Neural cell (in vitro differentiated cells): ENCODE measurements at regions not wholly inside any gene's neighbourhood (a gene's known extent, or its start where the extent isn't known, plus 50 kb on each side); places are given as distances from the start of the nearest gene placed in this dataset.

Experiments
- H2AFZ ChIP-seq: fragments of 200-600, 300-800 bp; sonication (generic), shearing (Covaris generic); 2 replicates; pipeline ENCODE4 v1.6.0; 2014; ENCODE audit warnings: low read depth, mild to moderate bottlenecking, antibody characterized with exemption, low read length, moderate library complexity
- H3F3A ChIP-seq: fragments of 200-600 bp; shearing (Covaris generic); 2 replicates; pipeline ENCODE4 v1.6.1; 2016; ENCODE audit warnings: mild to moderate bottlenecking, moderate library complexity, mixed read lengths, antibody characterized with exemption, low read length; ENCODE audit not compliant: insufficient read depth, poor library complexity, severe bottlenecking
- H3K27ac ChIP-seq: fragments of 200-600, 300-800 bp; sonication (generic), shearing (Covaris generic); 2 replicates; pipeline ENCODE4 v1.5.1; 2014; ENCODE audit warnings: mild to moderate bottlenecking, low read length, moderate library complexity
- H3K27me3 ChIP-seq: fragments of 300-800, 200-600 bp; sonication (generic), shearing (Covaris generic); 2 replicates; pipeline ENCODE4 v1.6.0; 2014; ENCODE audit warnings: mild to moderate bottlenecking, low read depth, low read length, moderate library complexity; ENCODE audit not compliant: insufficient read depth
- H3K36me3 ChIP-seq: fragments of 300-800, 200-600 bp; sonication (generic), shearing (Covaris generic); 2 replicates; pipeline ENCODE4 v1.5.1; 2014; ENCODE audit warnings: mild to moderate bottlenecking, antibody characterized with exemption, low read length, moderate library complexity; ENCODE audit not compliant: insufficient read depth
- H3K4me2 ChIP-seq: fragments of 300-800, 200-600 bp; sonication (generic), shearing (Covaris generic); 2 replicates; pipeline ENCODE4 v1.6.0; 2014; ENCODE audit warnings: mild to moderate bottlenecking, low read length
- H3K4me3 ChIP-seq: fragments of 300-800, 200-600 bp; sonication (generic), shearing (Covaris generic); 2 replicates; pipeline ENCODE4 v1.5.1; 2014; ENCODE audit warnings: mild to moderate bottlenecking, low read length, moderate library complexity
- H3K79me2 ChIP-seq: fragments of 200-600 bp; shearing (Covaris generic); replicated peaks from 2 replicates; pipeline ENCODE4 v1.6.0; 2014; ENCODE audit warnings: mild to moderate bottlenecking, low read length, moderate library complexity; ENCODE audit not compliant: insufficient read depth
- H3K9ac ChIP-seq: fragments of 300-800, 200-600 bp; sonication (generic), shearing (Covaris generic); 2 replicates; pipeline ENCODE4 v1.6.1; 2016; ENCODE audit warnings: mild to moderate bottlenecking, low read length, mixed read lengths
- H3K9me2 ChIP-seq: fragments of 200-600 bp; shearing (Covaris generic); 2 replicates; pipeline ENCODE4 v1.6.1; 2016; ENCODE audit warnings: mild to moderate bottlenecking, low read length, mixed read lengths; ENCODE audit not compliant: insufficient read depth
- H3K9me3 ChIP-seq: fragments of 200-600, 300-800 bp; sonication (generic), shearing (Covaris generic); 2 replicates; pipeline ENCODE4 v1.6.1; 2016; ENCODE audit warnings: mild to moderate bottlenecking, mixed run types, low read length, moderate library complexity, mixed read lengths
- H4K20me1 ChIP-seq: fragments of 200-600 bp; shearing (Covaris generic); 2 replicates; pipeline ENCODE4 v1.6.1; 2016; ENCODE audit warnings: mild to moderate bottlenecking, mixed run types; ENCODE audit not compliant: insufficient read depth
- EP300 ChIP-seq: fragments of 450-650 bp; conservative IDR thresholded peaks from 2 replicates; pipeline ENCODE4 v1.6.1; 2014; ENCODE audit warnings: antibody characterized with exemption, mild to moderate bottlenecking, moderate library complexity; ENCODE audit not compliant: poor library complexity, severe bottlenecking
- EZH2 ChIP-seq: fragments of 200-600, 300-800 bp; shearing (Covaris generic), sonication (generic); IDR thresholded peaks from 2 replicates; pipeline ENCODE4 v1.6.1; 2014; ENCODE audit warnings: antibody characterized with exemption, low read length, borderline replicate concordance, mild to moderate bottlenecking; ENCODE audit not compliant: insufficient read depth, poor library complexity, severe bottlenecking
- MXI1 ChIP-seq: fragments of 450-650 bp; conservative IDR thresholded peaks from 2 replicates; pipeline ENCODE4 v1.6.1; 2014; ENCODE audit warnings: antibody characterized with exemption, mild to moderate bottlenecking; ENCODE audit not compliant: poor library complexity, severe bottlenecking
- POLR2AphosphoS5 ChIP-seq: IDR thresholded peaks from 2 replicates; pipeline ENCODE4 v1.6.1; 2012
- RAD21 ChIP-seq: fragments of 450-650 bp; conservative IDR thresholded peaks from 2 replicates; pipeline ENCODE4 v1.6.1; 2014; ENCODE audit warnings: antibody characterized with exemption, mild to moderate bottlenecking, moderate library complexity
- SMC3 ChIP-seq: fragments of 450-650 bp; conservative IDR thresholded peaks from 2 replicates; pipeline ENCODE4 v1.6.1; 2014; ENCODE audit warnings: antibody characterized with exemption, mild to moderate bottlenecking, moderate library complexity; ENCODE audit not compliant: poor library complexity
- TAF1 ChIP-seq: IDR thresholded peaks from 2 replicates; pipeline ENCODE4 v1.6.1; 2012; ENCODE audit warnings: low read depth
- TF ChIP-seq, protein P1 (sequence below): fragments of 450-650 bp; IDR thresholded peaks from 2 replicates; pipeline ENCODE4 v1.5.1; 2014; ENCODE audit warnings: antibody characterized with exemption, mild to moderate bottlenecking, moderate library complexity; ENCODE audit not compliant: poor library complexity, severe bottlenecking
- TF ChIP-seq, protein P2 (sequence below): IDR thresholded peaks from 2 replicates; pipeline ENCODE4 v1.6.1; 2012; ENCODE audit warnings: borderline replicate concordance

DNA sequence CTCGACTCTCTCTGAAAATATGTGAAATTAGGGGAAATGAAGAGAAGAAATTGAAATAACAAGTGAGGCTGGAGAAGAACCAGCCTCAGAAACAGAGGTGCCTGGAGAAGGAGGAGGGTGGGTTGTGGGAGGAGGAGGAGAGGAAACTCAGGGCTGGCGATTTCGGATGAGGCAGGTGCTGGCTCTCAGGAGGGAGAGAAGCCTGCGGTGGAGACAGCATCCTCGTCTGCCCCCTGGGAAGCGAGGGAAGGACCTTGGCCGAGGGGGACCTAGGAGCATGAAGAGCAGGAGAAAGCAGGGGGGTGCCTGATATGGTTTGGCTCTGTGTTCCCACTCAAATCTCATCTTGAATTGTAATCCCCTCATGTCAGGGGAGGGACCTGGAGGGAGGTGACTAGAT lies 264.7 kb upstream of the TNRC6C start:
- TF ChIP-seq SMC3 (no peak), TAF1 (no peak), EZH2 (no peak), EP300 (no peak), POLR2AphosphoS5 (no peak), RAD21 (no peak), MXI1 (no peak)
- TF ChIP-seq, protein P1, sequence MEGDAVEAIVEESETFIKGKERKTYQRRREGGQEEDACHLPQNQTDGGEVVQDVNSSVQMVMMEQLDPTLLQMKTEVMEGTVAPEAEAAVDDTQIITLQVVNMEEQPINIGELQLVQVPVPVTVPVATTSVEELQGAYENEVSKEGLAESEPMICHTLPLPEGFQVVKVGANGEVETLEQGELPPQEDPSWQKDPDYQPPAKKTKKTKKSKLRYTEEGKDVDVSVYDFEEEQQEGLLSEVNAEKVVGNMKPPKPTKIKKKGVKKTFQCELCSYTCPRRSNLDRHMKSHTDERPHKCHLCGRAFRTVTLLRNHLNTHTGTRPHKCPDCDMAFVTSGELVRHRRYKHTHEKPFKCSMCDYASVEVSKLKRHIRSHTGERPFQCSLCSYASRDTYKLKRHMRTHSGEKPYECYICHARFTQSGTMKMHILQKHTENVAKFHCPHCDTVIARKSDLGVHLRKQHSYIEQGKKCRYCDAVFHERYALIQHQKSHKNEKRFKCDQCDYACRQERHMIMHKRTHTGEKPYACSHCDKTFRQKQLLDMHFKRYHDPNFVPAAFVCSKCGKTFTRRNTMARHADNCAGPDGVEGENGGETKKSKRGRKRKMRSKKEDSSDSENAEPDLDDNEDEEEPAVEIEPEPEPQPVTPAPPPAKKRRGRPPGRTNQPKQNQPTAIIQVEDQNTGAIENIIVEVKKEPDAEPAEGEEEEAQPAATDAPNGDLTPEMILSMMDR = no peak
- TF ChIP-seq, protein P2, sequence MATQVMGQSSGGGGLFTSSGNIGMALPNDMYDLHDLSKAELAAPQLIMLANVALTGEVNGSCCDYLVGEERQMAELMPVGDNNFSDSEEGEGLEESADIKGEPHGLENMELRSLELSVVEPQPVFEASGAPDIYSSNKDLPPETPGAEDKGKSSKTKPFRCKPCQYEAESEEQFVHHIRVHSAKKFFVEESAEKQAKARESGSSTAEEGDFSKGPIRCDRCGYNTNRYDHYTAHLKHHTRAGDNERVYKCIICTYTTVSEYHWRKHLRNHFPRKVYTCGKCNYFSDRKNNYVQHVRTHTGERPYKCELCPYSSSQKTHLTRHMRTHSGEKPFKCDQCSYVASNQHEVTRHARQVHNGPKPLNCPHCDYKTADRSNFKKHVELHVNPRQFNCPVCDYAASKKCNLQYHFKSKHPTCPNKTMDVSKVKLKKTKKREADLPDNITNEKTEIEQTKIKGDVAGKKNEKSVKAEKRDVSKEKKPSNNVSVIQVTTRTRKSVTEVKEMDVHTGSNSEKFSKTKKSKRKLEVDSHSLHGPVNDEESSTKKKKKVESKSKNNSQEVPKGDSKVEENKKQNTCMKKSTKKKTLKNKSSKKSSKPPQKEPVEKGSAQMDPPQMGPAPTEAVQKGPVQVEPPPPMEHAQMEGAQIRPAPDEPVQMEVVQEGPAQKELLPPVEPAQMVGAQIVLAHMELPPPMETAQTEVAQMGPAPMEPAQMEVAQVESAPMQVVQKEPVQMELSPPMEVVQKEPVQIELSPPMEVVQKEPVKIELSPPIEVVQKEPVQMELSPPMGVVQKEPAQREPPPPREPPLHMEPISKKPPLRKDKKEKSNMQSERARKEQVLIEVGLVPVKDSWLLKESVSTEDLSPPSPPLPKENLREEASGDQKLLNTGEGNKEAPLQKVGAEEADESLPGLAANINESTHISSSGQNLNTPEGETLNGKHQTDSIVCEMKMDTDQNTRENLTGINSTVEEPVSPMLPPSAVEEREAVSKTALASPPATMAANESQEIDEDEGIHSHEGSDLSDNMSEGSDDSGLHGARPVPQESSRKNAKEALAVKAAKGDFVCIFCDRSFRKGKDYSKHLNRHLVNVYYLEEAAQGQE = no peak
- Histone ChIP-seq H3K9me2 (no peaks in the 10 kb centered on the region), H3K27ac (no peak overlapping the region), H3K9ac (no peak overlapping the region), H3K9me3 (no peaks in the 10 kb centered on the region), H3K4me3 (no peak overlapping the region), H3K79me2 (no peaks in the 10 kb centered on the region), H3F3A (no peaks in the 10 kb centered on the region), H4K20me1 (no peaks in the 10 kb centered on the region), H3K4me2 (no peak overlapping the region), H2AFZ (no peak overlapping the region), H3K36me3 (no peaks in the 10 kb centered on the region), H3K27me3 (no peaks in the 10 kb centered on the region)

DNA sequence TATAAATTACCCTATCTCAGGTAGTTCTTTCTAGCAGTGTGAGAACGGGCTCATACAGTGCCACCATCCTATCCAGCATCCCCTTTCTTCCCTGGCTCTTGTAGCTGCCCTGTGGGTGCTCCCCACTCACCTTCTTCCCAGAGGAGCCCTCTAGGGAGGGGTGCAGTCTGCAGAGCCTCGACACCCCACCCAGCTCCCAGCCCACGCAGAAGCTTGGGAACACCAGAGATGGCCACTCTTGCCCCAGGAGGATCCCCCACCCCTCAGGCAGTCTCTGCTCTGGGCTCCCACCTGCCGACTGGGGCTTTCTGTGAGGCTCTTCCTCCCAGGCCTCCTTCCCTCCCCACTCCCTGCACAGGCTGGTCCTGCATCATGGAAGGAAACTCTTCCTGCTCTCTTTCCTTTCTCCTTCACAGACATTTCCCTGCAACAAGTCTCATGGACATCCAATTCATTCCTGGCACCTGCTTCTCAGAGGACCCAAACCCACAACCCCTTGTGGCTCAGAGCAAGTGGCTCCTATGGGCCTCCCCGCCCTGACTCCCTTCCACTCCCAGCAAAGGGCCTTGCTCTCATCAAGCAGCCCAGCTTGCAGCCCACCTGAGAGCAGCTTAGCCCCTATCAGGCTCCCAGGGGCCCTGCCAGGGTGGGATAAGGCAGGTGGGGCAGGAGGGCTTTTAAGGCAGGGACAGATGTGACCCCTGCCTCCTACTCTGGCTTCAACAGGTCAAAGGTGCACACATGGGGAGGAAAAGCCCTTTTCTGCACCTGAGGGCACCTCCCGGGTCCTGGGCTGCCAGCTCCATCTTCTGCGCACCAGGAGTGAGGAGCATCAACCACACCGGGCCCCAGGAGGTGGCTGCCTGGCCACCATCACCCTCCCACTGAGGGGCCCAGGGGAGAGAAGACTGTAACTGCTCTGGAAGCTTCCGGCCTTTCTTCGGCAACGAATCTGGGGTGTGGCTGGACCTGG lies 263.8 kb upstream of the TNRC6C start:
- no peaks in the 10 kb centered on the region for H3K9me2 ChIP-seq
- H3K27me3 ChIP-seq = no peaks in the 10 kb centered on the region
- no peaks in the 10 kb centered on the region for H3K79me2 ChIP-seq
- H3F3A ChIP-seq = no peaks in the 10 kb centered on the region
- TF ChIP-seq, protein P2 = no peak
- no peak for TF ChIP-seq MXI1
- no peak for TF ChIP-seq EP300
- TF ChIP-seq TAF1 = no peak
- no peak for TF ChIP-seq RAD21
- TF ChIP-seq, protein P1 = no peak
- no peak for TF ChIP-seq SMC3
- no peak for TF ChIP-seq POLR2AphosphoS5
- no peak for TF ChIP-seq EZH2
- peak overlapping the region; percentile 79 for H3K9ac ChIP-seq
- no peak overlapping the region for H3K4me2 ChIP-seq
- no peaks in the 10 kb centered on the region for H3K9me3 ChIP-seq
- no peaks in the 10 kb centered on the region for H3K36me3 ChIP-seq
- H3K4me3 ChIP-seq = no peak overlapping the region
- no peak overlapping the region for H2AFZ ChIP-seq
- no peaks in the 10 kb centered on the region for H4K20me1 ChIP-seq
- H3K27ac ChIP-seq = peak overlapping the region; percentile 96
